HuH-7 (cell line): ENCODE measurements at regions not wholly inside any gene's neighbourhood (a gene's known extent, or its start where the extent isn't known, plus 50 kb on each side); places are given as distances from the start of the nearest gene placed in this dataset.

Experiments
- DNase-seq: peaks from one replicate; pipeline ENCODE4 v3.0.0; 2011; ENCODE audit warnings: low spot score

DNA sequence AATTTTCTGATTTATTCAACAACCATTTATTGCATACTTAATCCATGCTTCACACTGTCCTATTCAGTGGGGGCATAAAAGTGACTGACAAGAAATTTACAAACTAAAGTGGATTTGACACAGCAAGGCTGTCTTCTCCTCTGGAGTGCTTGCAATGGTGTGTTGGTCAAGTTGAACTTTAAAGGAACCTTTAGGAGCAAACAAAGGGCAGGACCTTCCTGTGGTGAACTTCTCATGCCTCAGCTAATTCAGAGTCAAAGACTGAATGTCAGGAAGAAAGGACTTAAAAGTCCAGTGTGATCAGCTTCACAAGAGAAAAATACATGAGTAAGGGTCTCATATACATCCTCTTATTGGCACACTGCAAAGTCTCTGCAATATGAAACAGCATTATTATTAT lies 60.8 kb upstream of the TENT5A start:
- no peak for DNase-seq

- no peak for DNase-seq
Observed at GRCh38 chr6:81812401-81812800, 59.9 kb upstream of the TENT5A start.

- DNase-seq: no peak
Observed at GRCh38 chr6:81808851-81809570, 56.5 kb upstream of the TENT5A start.

DNA sequence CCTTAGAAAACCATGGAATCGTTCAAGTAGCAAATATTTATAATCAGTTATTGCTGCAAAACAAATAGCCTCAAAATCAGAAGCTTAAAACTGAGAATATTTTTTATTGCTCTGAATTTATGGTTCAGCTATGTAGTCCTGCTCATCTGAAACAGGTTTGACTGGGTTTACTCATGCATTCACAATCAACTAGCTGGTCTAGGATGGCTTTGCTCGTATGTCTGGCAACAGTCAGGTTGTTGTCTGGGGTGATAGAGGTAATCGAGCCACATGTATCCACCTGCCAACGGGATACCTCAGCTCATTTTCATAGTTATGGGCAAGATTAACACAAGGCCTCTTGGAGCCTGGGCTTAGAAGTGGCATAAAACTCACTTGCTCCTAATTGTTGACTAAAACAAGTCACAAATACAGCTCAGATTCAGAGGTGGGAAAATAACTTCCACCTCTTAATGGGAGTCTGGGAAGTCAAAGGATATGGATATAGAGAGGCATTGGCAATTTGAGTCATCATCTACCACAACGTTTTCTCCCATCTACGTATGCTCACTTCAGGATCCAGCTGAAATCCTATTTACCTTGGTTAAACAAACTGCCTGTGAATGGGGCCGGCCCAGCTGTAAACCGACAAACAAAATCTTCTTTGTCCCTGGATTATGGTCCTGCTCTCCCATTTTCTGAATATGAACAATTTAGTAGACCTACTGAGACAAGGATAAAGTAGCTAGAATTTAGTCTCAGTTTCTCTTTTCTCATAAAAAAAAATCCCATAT lies 54.5 kb upstream of the TENT5A start:
- peak; percentile 30 for DNase-seq

GRCh38 chr6:81802356-81802755 lies 49.9 kb upstream of the TENT5A start:
- no peak for DNase-seq
